ENCODE measurements at regions not wholly inside any gene's neighbourhood (a gene's known extent, or its start where the extent isn't known, plus 50 kb on each side); places are given as distances from the start of the nearest gene placed in this dataset.

DNA sequence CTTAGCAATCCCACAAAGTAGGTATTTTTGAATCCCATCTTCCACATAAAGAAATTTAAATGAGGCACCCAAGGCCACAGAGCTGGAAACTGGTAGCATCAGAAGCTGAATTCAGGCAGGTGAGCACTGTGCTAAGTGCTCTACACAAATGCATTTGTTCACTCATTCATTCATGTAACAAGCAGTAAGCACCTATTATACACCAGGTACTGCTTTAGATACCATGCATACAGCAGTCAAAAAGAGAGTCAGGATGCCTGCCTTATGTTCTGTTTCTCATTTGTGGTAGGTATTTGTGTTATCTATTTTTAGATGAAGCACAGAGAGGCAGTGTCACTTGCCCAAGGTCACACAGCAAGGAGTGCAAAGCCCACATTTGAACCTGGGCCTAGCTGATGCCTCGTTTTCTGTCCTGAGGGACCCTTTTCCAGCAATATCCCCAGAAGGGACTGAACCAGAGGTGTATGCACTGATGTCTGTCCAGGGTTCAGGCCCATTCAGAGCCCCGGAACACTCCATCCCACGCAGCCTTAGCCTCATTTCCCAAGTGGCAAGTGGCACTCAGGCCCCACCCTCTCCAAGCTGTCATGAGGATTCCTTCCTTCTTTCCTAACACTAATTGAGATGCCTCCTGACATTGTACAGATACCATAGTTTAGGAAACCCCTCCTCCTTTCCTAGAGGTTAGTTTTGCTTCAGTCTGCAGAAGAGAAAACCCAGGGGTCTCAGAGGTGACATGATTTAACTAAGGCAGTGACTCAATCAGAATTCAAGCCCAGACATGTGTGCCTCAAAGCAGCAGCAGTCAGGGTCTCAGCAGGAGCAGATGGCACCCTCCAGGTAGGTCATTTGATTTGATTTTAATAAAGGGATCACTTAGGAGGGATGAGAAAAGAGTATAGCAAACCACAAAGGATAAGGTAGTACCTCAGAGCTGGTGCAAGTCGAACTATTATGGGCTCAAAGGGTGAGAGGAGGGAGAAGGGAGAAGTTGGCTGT is 61.2 kb upstream of the SIRPA start:
- TF ChIP-seq, protein P1, sequence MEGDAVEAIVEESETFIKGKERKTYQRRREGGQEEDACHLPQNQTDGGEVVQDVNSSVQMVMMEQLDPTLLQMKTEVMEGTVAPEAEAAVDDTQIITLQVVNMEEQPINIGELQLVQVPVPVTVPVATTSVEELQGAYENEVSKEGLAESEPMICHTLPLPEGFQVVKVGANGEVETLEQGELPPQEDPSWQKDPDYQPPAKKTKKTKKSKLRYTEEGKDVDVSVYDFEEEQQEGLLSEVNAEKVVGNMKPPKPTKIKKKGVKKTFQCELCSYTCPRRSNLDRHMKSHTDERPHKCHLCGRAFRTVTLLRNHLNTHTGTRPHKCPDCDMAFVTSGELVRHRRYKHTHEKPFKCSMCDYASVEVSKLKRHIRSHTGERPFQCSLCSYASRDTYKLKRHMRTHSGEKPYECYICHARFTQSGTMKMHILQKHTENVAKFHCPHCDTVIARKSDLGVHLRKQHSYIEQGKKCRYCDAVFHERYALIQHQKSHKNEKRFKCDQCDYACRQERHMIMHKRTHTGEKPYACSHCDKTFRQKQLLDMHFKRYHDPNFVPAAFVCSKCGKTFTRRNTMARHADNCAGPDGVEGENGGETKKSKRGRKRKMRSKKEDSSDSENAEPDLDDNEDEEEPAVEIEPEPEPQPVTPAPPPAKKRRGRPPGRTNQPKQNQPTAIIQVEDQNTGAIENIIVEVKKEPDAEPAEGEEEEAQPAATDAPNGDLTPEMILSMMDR (IDR thresholded peaks at IDR 0.05) = no peak
- TF ChIP-seq POLR2A (IDR thresholded peaks at IDR 0.05) = no peak

Measured in Peyer's patch (tissue), 4 donors.